HG02623 (cell line): ENCODE measurements at regions not wholly inside any gene's neighbourhood (a gene's known extent, or its start where the extent isn't known, plus 50 kb on each side); places are given as distances from the start of the nearest gene placed in this dataset.
"Not testable (repeated sequence)": the region's sequence is repeated elsewhere in the genome, so short reads cannot be mapped to it uniquely, and the experiment has no call there.

Experiments
- ATAC-seq: cut with Tn5 transposase; IDR thresholded peaks from one replicate; pipeline ENCODE4 v1.9.1; 2021; ENCODE audit warnings: moderate library complexity; ENCODE audit not compliant: unreplicated experiment

DNA sequence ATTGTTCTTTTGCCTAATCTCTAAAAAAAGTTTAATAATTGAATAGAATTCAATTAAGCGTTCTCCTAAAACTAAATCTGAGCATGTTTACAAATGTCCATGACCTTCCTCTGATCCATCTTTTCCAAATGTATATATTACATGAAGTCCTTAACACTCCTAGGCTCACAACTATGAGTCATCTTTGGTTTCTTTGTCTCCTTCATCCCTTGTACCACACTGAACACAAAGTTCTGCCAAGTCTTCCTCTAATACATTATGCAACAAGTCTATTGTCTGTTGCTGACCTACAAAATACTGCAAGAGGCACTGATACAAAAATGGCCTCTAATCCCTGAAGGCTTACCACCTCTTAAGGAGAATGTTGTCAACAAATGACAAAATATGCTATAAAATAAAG lies 550.2 kb downstream of the PYDC2 start:
- no peak for ATAC-seq

DNA sequence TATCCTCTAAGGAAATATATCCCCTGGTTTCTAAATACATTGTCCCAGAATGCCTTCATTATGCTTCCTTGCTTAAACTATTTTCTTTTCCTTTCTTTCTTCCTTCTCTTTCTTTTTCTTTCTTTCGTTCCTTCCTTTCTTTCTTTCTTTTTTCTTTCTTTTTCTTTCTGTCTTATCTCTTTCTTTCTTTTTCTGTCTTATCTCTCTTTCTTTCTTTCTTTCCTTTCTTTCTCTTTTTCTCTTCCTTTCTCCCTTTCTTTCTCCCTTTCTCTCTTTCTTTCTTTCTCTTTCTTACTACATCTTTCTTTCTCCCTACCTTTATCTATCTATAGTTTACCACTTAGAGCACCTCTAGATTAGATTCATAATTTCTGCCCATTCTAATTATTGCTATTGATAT lies 552.1 kb downstream of the PYDC2 start:
- ATAC-seq = no peak

DNA sequence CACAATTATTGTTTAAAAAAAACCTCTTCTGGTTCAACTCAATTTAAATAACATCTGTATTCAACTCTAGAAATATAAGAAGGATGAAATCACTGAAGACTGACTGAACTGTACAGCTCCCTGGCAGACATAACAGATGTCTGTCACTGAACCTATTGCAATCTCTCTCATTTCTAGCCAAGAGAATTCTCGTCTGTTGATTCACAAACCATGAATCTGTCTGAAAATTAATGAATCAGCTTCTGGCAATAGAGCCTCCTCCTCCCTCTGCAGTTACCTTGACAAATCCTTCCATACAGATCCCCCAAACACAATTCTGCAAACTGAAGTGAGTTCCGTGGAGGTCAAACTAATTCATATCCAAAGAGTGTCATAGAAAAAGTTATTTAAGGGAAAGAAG lies 561.4 kb downstream of the PYDC2 start:
- no peak for ATAC-seq

DNA sequence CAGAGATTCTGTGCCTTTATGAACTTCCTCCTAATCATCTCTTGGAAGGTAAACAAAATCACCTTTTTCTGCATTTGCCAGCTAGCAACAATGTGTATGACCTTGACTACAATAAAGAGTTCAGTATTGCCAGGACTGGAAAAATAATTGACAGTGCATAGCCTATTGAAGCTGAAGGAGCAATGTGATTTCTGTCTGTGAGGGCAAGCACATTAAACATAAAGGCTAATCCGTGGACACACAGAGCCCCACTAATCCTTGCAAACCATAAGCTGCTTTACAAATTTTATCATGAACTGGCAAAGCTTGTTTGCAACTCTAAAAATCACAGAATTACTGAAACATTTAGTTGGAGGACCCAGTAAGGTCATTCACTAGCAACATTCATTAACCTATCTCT lies 563.8 kb downstream of the PYDC2 start:
- ATAC-seq = no peak

DNA sequence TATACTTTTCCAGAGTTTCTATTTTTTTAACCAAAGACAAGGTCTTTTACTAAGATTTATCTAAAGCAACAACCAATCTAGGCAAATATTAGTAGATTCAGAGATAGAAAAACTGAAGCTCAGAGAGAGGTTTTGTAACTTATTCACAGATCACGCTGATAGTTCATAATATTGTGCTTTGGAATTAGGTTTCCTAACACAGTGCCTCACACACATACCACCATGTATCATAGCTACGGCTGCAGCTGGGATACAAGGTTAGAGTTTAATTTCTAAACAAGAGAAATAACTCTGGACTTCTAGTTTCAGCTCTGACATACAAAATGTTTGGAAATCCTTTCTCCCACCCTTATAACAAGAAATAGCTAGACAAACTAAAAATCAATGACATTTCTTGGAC lies 565.7 kb downstream of the PYDC2 start:
- ATAC-seq = no peak

GRCh38 chr3:192031941-192032340 lies 571.0 kb downstream of the PYDC2 start:
- ATAC-seq = no peak

GRCh38 chr3:192033246-192033645 lies 572.3 kb downstream of the PYDC2 start:
- no peak for ATAC-seq

GRCh38 chr3:192038726-192039125 lies 577.8 kb downstream of the PYDC2 start:
- ATAC-seq = no peak

- no peak for ATAC-seq
Measured at GRCh38 chr3:192039593-192039992, 578.6 kb downstream of the PYDC2 start.

DNA sequence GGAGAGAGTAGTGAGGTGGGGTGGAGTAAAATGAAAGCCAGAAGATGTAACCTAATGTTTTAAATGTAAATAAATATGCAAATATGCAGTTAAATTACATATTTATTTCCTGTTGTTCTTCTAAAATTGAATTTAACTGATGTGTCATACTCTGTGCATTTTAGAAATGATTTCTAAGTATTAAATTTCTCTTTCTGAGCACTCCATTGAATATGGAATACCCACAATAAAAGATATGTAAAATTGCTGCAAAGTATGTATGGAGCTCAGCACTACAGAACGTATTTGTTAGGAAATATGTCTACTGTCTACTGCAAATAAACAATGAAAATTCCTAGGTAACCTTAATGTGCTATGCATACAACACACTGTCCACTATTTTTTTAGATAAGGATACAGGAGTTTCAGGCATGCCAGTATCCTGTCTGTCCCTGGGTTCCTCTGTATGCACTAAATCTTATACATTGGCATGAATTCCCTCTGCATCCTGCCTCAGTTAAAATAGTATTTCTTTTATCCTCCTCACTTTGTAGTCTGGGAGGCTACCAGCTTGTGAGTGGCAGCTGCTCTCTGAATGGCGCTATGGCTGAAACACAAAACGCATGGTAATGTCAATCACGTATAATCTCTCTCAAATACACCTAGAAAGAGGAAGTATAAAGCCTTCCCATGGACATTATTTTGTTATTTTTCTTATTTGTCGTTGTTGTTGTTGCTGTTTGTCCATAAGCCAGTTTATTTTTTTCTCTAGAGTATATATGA lies 579.5 kb downstream of the PYDC2 start:
- ATAC-seq = no peak

DNA sequence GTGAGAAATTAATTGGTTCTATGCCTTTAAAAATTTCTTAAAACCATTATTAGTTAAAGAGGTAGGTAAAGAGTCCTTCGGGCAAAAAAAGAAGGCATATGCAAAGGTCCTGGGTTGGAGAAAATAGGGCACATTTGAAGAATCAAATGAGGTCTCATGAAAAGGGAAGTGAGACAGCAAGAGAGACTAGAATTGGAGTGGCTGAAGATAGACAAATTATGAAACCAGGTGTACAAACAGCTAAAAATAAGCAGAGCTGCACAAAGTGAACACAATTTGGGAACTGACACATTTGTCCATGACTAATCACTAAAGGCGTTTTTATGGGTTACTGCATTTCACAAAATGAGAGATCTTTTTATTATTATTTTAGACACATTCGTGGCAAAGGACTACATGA lies 581.2 kb downstream of the PYDC2 start:
- peak; percentile 97 for ATAC-seq

- ATAC-seq = no peak
Measured at GRCh38 chr3:192054881-192055280, 593.9 kb downstream of the PYDC2 start.

DNA sequence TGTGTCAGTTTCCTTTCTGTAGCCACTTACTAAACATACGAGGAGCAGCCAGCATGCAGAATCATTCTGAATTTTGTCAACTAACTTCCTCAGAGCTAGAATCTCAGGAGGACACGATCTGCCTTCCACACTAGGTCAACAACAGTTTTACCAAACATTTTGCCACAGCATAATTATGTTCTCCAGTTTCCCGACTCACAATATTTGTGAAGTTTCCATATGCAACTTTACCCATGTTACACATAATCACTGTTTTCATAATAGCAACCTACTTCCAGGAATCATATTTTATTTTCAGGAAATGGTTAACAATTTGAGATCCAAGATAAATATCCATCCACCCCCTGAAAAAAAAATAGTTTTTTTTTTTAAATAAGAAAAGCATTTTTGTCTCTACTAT lies 595.0 kb downstream of the PYDC2 start:
- ATAC-seq = no peak

- no peak for ATAC-seq
Measured at GRCh38 chr3:192057261-192057660, 596.3 kb downstream of the PYDC2 start.

GRCh38 chr3:192060160-192060781 lies 599.3 kb downstream of the PYDC2 start:
- no peak for ATAC-seq

DNA sequence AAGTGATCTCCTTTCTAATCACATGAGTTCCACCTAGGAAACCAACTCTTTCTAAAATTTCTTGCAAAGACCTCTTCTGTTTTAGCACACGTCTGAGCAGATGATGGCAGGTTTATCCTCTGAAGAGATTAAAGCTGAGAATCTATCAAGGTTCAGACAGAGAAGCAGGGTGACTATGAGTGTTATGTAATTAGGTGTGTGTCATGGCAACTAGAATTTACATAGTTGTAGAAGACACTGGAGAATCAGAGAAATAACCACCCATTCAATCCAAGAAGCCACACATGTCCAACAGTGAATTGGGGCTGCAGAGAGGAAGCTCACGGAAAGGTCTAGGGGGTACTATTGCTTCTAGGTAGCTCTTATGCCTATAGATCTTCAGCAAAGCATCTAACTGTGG lies 600.5 kb downstream of the PYDC2 start:
- ATAC-seq = no peak

- no peak for ATAC-seq
Measured at GRCh38 chr3:192062186-192062585, 601.2 kb downstream of the PYDC2 start.

GRCh38 chr3:192063570-192063969 lies 602.6 kb downstream of the PYDC2 start:
- ATAC-seq = peak; percentile 85

DNA sequence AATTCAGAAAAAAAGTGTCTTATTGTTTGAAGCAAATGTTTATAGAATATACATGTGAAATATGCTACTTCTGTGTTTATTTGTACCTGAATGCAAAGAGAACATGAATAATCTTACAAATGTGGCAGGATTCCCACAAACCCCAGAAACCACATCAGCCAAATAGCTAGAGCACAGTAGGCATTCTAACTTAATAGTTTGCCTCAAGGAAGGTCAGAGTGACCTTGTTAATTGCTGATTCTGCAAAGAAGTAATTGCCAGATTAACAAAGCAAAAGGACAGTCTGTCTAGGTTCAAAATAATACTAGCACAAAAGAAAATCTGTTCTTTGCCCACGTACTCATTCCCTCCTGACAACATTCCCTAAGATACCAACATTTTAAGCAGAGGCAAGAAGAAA lies 604.0 kb downstream of the PYDC2 start:
- ATAC-seq = no peak

DNA sequence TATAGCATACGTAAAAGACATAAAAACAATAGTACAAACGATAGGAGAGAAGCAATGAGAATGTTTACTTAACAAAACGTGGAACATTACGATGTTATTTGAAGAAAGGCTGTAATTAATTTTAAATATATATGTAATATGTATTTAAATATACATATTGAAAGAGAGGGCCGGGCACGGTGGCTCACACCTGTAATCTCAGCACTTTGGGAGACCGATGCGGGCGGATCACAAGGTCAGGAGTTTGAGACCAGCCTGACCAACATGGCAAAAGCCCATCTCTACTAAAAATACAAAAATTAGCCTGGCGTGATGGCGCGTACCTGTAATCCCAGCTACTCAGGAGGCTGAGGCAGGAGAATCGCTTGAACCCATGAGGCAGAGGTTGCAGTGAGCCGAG lies 605.3 kb downstream of the PYDC2 start:
- ATAC-seq = not testable (repeated sequence)

GRCh38 chr3:192068464-192069254 lies 607.7 kb downstream of the PYDC2 start:
- peak; percentile 78 for ATAC-seq
